ENCODE measurements at regions not wholly inside any gene's neighbourhood (a gene's known extent, or its start where the extent isn't known, plus 50 kb on each side); places are given as distances from the start of the nearest gene placed in this dataset.
"Not testable (repeated sequence)": the region's sequence is repeated elsewhere in the genome, so short reads cannot be mapped to it uniquely, and the experiment has no call there.

DNA sequence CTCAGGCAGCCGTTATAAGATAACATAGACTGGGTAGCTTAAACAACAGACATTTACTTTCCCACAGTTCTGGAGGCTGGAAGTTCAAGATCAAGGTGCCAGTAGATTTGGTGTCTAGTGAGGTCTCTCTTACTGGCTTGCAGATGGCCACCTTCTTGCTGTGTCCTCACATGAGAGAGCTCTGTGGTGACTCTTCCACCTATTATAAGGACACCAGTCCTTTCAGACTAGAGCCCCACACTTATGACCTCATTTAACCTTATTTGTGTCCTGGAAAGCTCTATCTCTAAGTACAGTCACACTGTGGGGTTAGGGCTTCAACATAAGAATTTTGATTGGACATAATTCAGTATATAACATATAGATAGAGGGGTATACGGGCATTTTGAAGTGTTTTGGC is 245.0 kb downstream of the UTRN start:
- ATAC-seq (no peak), DNase-seq (ENCODE audit: low spot score) (no peak)
- POLR2A ChIA-PET, result interaction anchor here (0.6 kb wide), 1 partner anchor 218 kb away, joined by 4 read pairs; no protein-coding TSS in a partner anchor
- TF ChIP-seq, protein P1, sequence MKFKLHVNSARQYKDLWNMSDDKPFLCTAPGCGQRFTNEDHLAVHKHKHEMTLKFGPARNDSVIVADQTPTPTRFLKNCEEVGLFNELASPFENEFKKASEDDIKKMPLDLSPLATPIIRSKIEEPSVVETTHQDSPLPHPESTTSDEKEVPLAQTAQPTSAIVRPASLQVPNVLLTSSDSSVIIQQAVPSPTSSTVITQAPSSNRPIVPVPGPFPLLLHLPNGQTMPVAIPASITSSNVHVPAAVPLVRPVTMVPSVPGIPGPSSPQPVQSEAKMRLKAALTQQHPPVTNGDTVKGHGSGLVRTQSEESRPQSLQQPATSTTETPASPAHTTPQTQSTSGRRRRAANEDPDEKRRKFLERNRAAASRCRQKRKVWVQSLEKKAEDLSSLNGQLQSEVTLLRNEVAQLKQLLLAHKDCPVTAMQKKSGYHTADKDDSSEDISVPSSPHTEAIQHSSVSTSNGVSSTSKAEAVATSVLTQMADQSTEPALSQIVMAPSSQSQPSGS (CRISPR knock-in tag; IDR thresholded peaks at IDR 0.05; ENCODE audit: borderline replicate concordance, low read depth), result no peak
- TF ChIP-seq, protein P2, sequence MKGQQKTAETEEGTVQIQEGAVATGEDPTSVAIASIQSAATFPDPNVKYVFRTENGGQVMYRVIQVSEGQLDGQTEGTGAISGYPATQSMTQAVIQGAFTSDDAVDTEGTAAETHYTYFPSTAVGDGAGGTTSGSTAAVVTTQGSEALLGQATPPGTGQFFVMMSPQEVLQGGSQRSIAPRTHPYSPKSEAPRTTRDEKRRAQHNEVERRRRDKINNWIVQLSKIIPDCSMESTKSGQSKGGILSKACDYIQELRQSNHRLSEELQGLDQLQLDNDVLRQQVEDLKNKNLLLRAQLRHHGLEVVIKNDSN (CRISPR knock-in tag; IDR thresholded peaks at IDR 0.05), result no peak
- TF ChIP-seq SMAD3 (CRISPR knock-in tag; IDR thresholded peaks at IDR 0.05; ENCODE audit: borderline replicate concordance) (no peak), TEAD1 (CRISPR knock-in tag; IDR thresholded peaks at IDR 0.05) (no peak), MYBL2 (CRISPR knock-in tag; IDR thresholded peaks at IDR 0.05) (no peak), KAT7 (CRISPR knock-in tag; IDR thresholded peaks at IDR 0.05; ENCODE audit: borderline replicate concordance) (no peak), ZNF263 (CRISPR knock-in tag; IDR thresholded peaks at IDR 0.05; ENCODE audit: low read depth) (no peak), TEAD4 (CRISPR knock-in tag; IDR thresholded peaks at IDR 0.05) (no peak), NFYB (CRISPR knock-in tag; conservative IDR thresholded peaks at IDR 0.05; ENCODE audit: low read depth) (no peak)
- TF ChIP-seq, protein P3, sequence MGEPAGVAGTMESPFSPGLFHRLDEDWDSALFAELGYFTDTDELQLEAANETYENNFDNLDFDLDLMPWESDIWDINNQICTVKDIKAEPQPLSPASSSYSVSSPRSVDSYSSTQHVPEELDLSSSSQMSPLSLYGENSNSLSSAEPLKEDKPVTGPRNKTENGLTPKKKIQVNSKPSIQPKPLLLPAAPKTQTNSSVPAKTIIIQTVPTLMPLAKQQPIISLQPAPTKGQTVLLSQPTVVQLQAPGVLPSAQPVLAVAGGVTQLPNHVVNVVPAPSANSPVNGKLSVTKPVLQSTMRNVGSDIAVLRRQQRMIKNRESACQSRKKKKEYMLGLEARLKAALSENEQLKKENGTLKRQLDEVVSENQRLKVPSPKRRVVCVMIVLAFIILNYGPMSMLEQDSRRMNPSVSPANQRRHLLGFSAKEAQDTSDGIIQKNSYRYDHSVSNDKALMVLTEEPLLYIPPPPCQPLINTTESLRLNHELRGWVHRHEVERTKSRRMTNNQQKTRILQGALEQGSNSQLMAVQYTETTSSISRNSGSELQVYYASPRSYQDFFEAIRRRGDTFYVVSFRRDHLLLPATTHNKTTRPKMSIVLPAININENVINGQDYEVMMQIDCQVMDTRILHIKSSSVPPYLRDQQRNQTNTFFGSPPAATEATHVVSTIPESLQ (CRISPR knock-in tag; IDR thresholded peaks at IDR 0.05), result no peak
- TF ChIP-seq, protein P4, sequence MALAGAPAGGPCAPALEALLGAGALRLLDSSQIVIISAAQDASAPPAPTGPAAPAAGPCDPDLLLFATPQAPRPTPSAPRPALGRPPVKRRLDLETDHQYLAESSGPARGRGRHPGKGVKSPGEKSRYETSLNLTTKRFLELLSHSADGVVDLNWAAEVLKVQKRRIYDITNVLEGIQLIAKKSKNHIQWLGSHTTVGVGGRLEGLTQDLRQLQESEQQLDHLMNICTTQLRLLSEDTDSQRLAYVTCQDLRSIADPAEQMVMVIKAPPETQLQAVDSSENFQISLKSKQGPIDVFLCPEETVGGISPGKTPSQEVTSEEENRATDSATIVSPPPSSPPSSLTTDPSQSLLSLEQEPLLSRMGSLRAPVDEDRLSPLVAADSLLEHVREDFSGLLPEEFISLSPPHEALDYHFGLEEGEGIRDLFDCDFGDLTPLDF (CRISPR knock-in tag; IDR thresholded peaks at IDR 0.05), result no peak
- TF ChIP-seq, protein P5, sequence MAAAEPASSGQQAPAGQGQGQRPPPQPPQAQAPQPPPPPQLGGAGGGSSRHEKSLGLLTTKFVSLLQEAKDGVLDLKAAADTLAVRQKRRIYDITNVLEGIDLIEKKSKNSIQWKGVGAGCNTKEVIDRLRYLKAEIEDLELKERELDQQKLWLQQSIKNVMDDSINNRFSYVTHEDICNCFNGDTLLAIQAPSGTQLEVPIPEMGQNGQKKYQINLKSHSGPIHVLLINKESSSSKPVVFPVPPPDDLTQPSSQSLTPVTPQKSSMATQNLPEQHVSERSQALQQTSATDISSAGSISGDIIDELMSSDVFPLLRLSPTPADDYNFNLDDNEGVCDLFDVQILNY (CRISPR knock-in tag; IDR thresholded peaks at IDR 0.05), result no peak
- TF ChIP-seq, protein P6, sequence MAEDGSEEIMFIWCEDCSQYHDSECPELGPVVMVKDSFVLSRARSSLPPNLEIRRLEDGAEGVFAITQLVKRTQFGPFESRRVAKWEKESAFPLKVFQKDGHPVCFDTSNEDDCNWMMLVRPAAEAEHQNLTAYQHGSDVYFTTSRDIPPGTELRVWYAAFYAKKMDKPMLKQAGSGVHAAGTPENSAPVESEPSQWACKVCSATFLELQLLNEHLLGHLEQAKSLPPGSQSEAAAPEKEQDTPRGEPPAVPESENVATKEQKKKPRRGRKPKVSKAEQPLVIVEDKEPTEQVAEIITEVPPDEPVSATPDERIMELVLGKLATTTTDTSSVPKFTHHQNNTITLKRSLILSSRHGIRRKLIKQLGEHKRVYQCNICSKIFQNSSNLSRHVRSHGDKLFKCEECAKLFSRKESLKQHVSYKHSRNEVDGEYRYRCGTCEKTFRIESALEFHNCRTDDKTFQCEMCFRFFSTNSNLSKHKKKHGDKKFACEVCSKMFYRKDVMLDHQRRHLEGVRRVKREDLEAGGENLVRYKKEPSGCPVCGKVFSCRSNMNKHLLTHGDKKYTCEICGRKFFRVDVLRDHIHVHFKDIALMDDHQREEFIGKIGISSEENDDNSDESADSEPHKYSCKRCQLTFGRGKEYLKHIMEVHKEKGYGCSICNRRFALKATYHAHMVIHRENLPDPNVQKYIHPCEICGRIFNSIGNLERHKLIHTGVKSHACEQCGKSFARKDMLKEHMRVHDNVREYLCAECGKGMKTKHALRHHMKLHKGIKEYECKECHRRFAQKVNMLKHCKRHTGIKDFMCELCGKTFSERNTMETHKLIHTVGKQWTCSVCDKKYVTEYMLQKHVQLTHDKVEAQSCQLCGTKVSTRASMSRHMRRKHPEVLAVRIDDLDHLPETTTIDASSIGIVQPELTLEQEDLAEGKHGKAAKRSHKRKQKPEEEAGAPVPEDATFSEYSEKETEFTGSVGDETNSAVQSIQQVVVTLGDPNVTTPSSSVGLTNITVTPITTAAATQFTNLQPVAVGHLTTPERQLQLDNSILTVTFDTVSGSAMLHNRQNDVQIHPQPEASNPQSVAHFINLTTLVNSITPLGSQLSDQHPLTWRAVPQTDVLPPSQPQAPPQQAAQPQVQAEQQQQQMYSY (CRISPR knock-in tag; IDR thresholded peaks at IDR 0.05), result no peak
- TF ChIP-seq, protein P7, sequence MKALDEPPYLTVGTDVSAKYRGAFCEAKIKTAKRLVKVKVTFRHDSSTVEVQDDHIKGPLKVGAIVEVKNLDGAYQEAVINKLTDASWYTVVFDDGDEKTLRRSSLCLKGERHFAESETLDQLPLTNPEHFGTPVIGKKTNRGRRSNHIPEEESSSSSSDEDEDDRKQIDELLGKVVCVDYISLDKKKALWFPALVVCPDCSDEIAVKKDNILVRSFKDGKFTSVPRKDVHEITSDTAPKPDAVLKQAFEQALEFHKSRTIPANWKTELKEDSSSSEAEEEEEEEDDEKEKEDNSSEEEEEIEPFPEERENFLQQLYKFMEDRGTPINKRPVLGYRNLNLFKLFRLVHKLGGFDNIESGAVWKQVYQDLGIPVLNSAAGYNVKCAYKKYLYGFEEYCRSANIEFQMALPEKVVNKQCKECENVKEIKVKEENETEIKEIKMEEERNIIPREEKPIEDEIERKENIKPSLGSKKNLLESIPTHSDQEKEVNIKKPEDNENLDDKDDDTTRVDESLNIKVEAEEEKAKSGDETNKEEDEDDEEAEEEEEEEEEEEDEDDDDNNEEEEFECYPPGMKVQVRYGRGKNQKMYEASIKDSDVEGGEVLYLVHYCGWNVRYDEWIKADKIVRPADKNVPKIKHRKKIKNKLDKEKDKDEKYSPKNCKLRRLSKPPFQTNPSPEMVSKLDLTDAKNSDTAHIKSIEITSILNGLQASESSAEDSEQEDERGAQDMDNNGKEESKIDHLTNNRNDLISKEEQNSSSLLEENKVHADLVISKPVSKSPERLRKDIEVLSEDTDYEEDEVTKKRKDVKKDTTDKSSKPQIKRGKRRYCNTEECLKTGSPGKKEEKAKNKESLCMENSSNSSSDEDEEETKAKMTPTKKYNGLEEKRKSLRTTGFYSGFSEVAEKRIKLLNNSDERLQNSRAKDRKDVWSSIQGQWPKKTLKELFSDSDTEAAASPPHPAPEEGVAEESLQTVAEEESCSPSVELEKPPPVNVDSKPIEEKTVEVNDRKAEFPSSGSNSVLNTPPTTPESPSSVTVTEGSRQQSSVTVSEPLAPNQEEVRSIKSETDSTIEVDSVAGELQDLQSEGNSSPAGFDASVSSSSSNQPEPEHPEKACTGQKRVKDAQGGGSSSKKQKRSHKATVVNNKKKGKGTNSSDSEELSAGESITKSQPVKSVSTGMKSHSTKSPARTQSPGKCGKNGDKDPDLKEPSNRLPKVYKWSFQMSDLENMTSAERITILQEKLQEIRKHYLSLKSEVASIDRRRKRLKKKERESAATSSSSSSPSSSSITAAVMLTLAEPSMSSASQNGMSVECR (CRISPR knock-in tag; IDR thresholded peaks at IDR 0.05; ENCODE audit: borderline replicate concordance), result no peak
- H3K27ac Mint-ChIP-seq, result no peak overlapping the region
- no peaks in the 10 kb centered on the region for H3K9me3 Mint-ChIP-seq
- CTCF ChIA-PET, result no interaction called here
- peaks cover 47% of the 10 kb centered on the region for H3K36me3 Mint-ChIP-seq
- H3K4me3 Mint-ChIP-seq, result no peak overlapping the region
- no peaks in the 10 kb centered on the region for H3K27me3 Mint-ChIP-seq (ENCODE audit: low read depth)
- H3K4me1 Mint-ChIP-seq, result peaks cover 11% of the 10 kb centered on the region

DNA sequence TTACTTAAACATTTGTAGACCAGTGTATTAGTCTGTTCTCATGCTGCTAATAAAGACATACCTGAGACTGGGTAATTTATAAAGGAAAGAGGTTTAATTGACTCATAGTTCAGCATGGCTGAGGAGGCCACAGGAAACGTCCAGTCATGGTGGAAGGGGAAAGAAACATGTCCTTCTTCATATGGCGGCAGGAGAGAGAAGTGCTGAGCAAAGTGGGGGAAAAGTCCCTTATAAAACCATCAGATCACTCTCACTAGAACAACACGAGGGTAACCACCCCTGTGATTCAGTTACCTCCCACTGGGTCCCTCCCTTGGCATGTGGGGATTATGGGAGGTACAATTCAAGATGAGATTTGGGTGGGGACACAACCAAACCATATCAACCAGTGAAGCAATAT is 247.1 kb downstream of the UTRN start:
- POLR2A ChIA-PET; H3K4me3 Mint-ChIP-seq; H3K27ac Mint-ChIP-seq; H3K27me3 Mint-ChIP-seq (ENCODE audit: low read depth); H3K9me3 Mint-ChIP-seq; DNase-seq (ENCODE audit: low spot score); ATAC-seq; CTCF ChIA-PET: not testable (repeated sequence)
- peaks cover 34% of the 10 kb centered on the region for H3K36me3 Mint-ChIP-seq
- peaks cover 11% of the 10 kb centered on the region for H3K4me1 Mint-ChIP-seq

All from WTC11 (cell line).